Activated CD4-positive, alpha-beta T cell treated with anti-CD3 and anti-CD28 coated beads for 36 hours (primary cell): ENCODE measurements at regions not wholly inside any gene's neighbourhood (a gene's known extent, or its start where the extent isn't known, plus 50 kb on each side); places are given as distances from the start of the nearest gene placed in this dataset.
"Not testable (repeated sequence)": the region's sequence is repeated elsewhere in the genome, so short reads cannot be mapped to it uniquely, and the experiment has no call there.

Source experiments
- ATAC-seq: fragments of 200-7000 bp; cut with Tn5 transposase; one replicate; pipeline ENCODE4 v1.10.0; 2021; ENCODE audit warnings: mild to moderate bottlenecking, moderate library complexity
- CTCF ChIA-PET: fragments of 350-600 bp; sonication (Branson Sonifier 250); formaldehyde crosslinking; loops from one replicate; lab custom pipeline; 2021; ENCODE audit warnings: antibody characterized with exemption; lab: Charles Lee
- POLR2A ChIA-PET: fragments of 350-600 bp; sonication (Branson Sonifier 250); formaldehyde crosslinking; loops from one replicate; lab custom pipeline; 2021; ENCODE audit warnings: antibody characterized with exemption, inconsistent platforms; lab: Charles Lee
- DNase-seq: peaks from one replicate; pipeline ENCODE4 v3.0.0-alpha.2; 2020
- H3K27ac Mint-ChIP-seq: one replicate; pipeline ENCODE4 v1.8.0; 2021; ENCODE audit warnings: mixed read lengths
- H3K27me3 Mint-ChIP-seq: one replicate; pipeline ENCODE4 v1.8.0; 2021; ENCODE audit warnings: mixed read lengths
- H3K36me3 Mint-ChIP-seq: one replicate; pipeline ENCODE4 v1.8.0; 2021; ENCODE audit warnings: low read depth, mixed read lengths
- H3K4me1 Mint-ChIP-seq: one replicate; pipeline ENCODE4 v1.8.0; 2021; ENCODE audit warnings: mixed read lengths
- H3K4me3 Mint-ChIP-seq: one replicate; pipeline ENCODE4 v1.8.0; 2021; ENCODE audit warnings: mild to moderate bottlenecking, moderate library complexity, mixed read lengths
- H3K9me3 Mint-ChIP-seq: one replicate; pipeline ENCODE4 v1.8.0; 2021; ENCODE audit warnings: low read depth, mixed read lengths
- intact Hi-C, 2 experiments: fragments of 100-400 bp; cut with DNase I in 1 of 2; cut with micrococcal nuclease in 1 of 2; formaldehyde crosslinking; loops; one replicate each; pipeline versions ENCODE4 v1.14.2 to v1.15.1; 2022 to 2024; cut with DNase I, micrococcal nuclease

GRCh38 chr10:84876116-84876999 lies 548.0 kb downstream of the CCSER2 start:
- intact Hi-C loops: no loop called here
- no peaks in the 10 kb centered on the region for H3K4me1 Mint-ChIP-seq
- CTCF ChIA-PET: no interaction called here
- POLR2A ChIA-PET: no interaction called here
- H3K36me3 Mint-ChIP-seq: no peaks in the 10 kb centered on the region
- H3K27ac Mint-ChIP-seq: no peak overlapping the region
- no peak for DNase-seq
- H3K9me3 Mint-ChIP-seq: no peaks in the 10 kb centered on the region
- no peak overlapping the region for H3K4me3 Mint-ChIP-seq
- H3K27me3 Mint-ChIP-seq: no peaks in the 10 kb centered on the region
- no peak for ATAC-seq

- ChIA-PET POLR2A (no interaction called here), CTCF (no interaction called here)
- Mint-ChIP-seq H3K4me1 (no peaks in the 10 kb centered on the region), H3K36me3 (no peaks in the 10 kb centered on the region), H3K9me3 (no peaks in the 10 kb centered on the region), H3K27ac (no peak overlapping the region), H3K27me3 (no peaks in the 10 kb centered on the region), H3K4me3 (no peak overlapping the region)
- no peak for ATAC-seq
- DNase-seq: no peak
- intact Hi-C loops: no loop called here
These were observed 551.6 kb downstream of the CCSER2 start for GRCh38 chr10:84879991-84880390.

- ATAC-seq, H3K27me3 Mint-ChIP-seq, POLR2A ChIA-PET, H3K27ac Mint-ChIP-seq, H3K4me1 Mint-ChIP-seq, CTCF ChIA-PET, DNase-seq, H3K36me3 Mint-ChIP-seq, H3K4me3 Mint-ChIP-seq, intact Hi-C loops, H3K9me3 Mint-ChIP-seq: not testable (repeated sequence)
These were observed 553.3 kb downstream of the CCSER2 start for GRCh38 chr10:84881696-84882095.

GRCh38 chr10:84890706-84891105 lies 562.3 kb downstream of the CCSER2 start:
- ChIA-PET POLR2A (no interaction called here), CTCF (no interaction called here)
- Mint-ChIP-seq H3K27ac (no peak overlapping the region), H3K4me3 (no peak overlapping the region), H3K4me1 (no peaks in the 10 kb centered on the region), H3K27me3 (no peaks in the 10 kb centered on the region), H3K36me3 (no peaks in the 10 kb centered on the region), H3K9me3 (no peaks in the 10 kb centered on the region)
- intact Hi-C loops: no loop called here
- no peak for DNase-seq
- ATAC-seq: no peak

GRCh38 chr10:84891631-84892030 lies 563.2 kb downstream of the CCSER2 start:
- POLR2A ChIA-PET: no interaction called here
- Mint-ChIP-seq H3K4me3 (no peak overlapping the region), H3K27me3 (no peaks in the 10 kb centered on the region), H3K4me1 (no peaks in the 10 kb centered on the region), H3K9me3 (no peaks in the 10 kb centered on the region), H3K36me3 (no peaks in the 10 kb centered on the region), H3K27ac (no peak overlapping the region)
- no peak for DNase-seq
- CTCF ChIA-PET: no interaction called here
- intact Hi-C loops: no loop called here
- no peak for ATAC-seq

GRCh38 chr10:84895541-84895940 lies 567.2 kb downstream of the CCSER2 start:
- ATAC-seq (no peak), DNase-seq (no peak)
- Mint-ChIP-seq H3K9me3 (no peaks in the 10 kb centered on the region), H3K36me3 (no peaks in the 10 kb centered on the region), H3K4me3 (no peak overlapping the region), H3K27me3 (peaks cover 2% of the 10 kb centered on the region), H3K27ac (no peak overlapping the region), H3K4me1 (no peaks in the 10 kb centered on the region)
- ChIA-PET CTCF (no interaction called here), POLR2A (no interaction called here)
- intact Hi-C loops: no loop called here

GRCh38 chr10:84896909-84897308 lies 568.5 kb downstream of the CCSER2 start:
- H3K4me3 Mint-ChIP-seq: no peak overlapping the region
- intact Hi-C loops: no loop called here
- ChIA-PET CTCF (no interaction called here), POLR2A (no interaction called here)
- no peaks in the 10 kb centered on the region for H3K36me3 Mint-ChIP-seq
- no peak for ATAC-seq
- H3K4me1 Mint-ChIP-seq: no peaks in the 10 kb centered on the region
- no peak for DNase-seq
- H3K27ac Mint-ChIP-seq: no peak overlapping the region
- H3K27me3 Mint-ChIP-seq: peaks cover 2% of the 10 kb centered on the region
- H3K9me3 Mint-ChIP-seq: no peaks in the 10 kb centered on the region

- ATAC-seq (no peak), DNase-seq (no peak)
- no peak overlapping the region for H3K4me3 Mint-ChIP-seq
- intact Hi-C loops: no loop called here
- no peak overlapping the region for H3K27ac Mint-ChIP-seq
- POLR2A ChIA-PET: no interaction called here
- H3K9me3 Mint-ChIP-seq: no peaks in the 10 kb centered on the region
- H3K36me3 Mint-ChIP-seq: no peaks in the 10 kb centered on the region
- peaks cover 2% of the 10 kb centered on the region for H3K27me3 Mint-ChIP-seq
- CTCF ChIA-PET: interaction anchor here (0.6 kb wide), 1 partner anchor 40 kb away, joined by 3 read pairs; no protein-coding TSS in a partner anchor
- H3K4me1 Mint-ChIP-seq: no peaks in the 10 kb centered on the region
These were observed 570.9 kb downstream of the CCSER2 start for GRCh38 chr10:84899268-84899667.

GRCh38 chr10:84900141-84900540 lies 571.8 kb downstream of the CCSER2 start:
- H3K36me3 Mint-ChIP-seq: no peaks in the 10 kb centered on the region
- no peak overlapping the region for H3K4me3 Mint-ChIP-seq
- no peak overlapping the region for H3K27ac Mint-ChIP-seq
- POLR2A ChIA-PET: no interaction called here
- intact Hi-C loops: no loop called here
- CTCF ChIA-PET: no interaction called here
- peaks cover 2% of the 10 kb centered on the region for H3K27me3 Mint-ChIP-seq
- no peaks in the 10 kb centered on the region for H3K4me1 Mint-ChIP-seq
- ATAC-seq: no peak
- H3K9me3 Mint-ChIP-seq: no peaks in the 10 kb centered on the region
- DNase-seq: no peak

GRCh38 chr10:84901885-84902284 lies 573.5 kb downstream of the CCSER2 start:
- ATAC-seq (no peak), DNase-seq (no peak)
- ChIA-PET POLR2A (no interaction called here), CTCF (no interaction called here)
- no peak overlapping the region for H3K27ac Mint-ChIP-seq
- H3K27me3 Mint-ChIP-seq: peaks cover 2% of the 10 kb centered on the region
- intact Hi-C loops: no loop called here
- H3K4me1 Mint-ChIP-seq: no peaks in the 10 kb centered on the region
- no peaks in the 10 kb centered on the region for H3K9me3 Mint-ChIP-seq
- no peaks in the 10 kb centered on the region for H3K36me3 Mint-ChIP-seq
- no peak overlapping the region for H3K4me3 Mint-ChIP-seq

GRCh38 chr10:84902553-84902952 lies 574.2 kb downstream of the CCSER2 start:
- Mint-ChIP-seq H3K4me3 (no peak overlapping the region), H3K27ac (no peak overlapping the region), H3K9me3 (no peaks in the 10 kb centered on the region), H3K4me1 (no peaks in the 10 kb centered on the region), H3K36me3 (no peaks in the 10 kb centered on the region), H3K27me3 (peaks cover 2% of the 10 kb centered on the region)
- ATAC-seq (no peak), DNase-seq (no peak)
- intact Hi-C loops: no loop called here
- CTCF ChIA-PET: interaction anchor here (0.6 kb wide), 1 partner anchor 638 kb away, joined by 3 read pairs; no protein-coding TSS in a partner anchor
- POLR2A ChIA-PET: no interaction called here

GRCh38 chr10:84903320-84903719 lies 574.9 kb downstream of the CCSER2 start:
- H3K9me3 Mint-ChIP-seq: no peaks in the 10 kb centered on the region
- DNase-seq: no peak
- no peaks in the 10 kb centered on the region for H3K36me3 Mint-ChIP-seq
- no peak overlapping the region for H3K27ac Mint-ChIP-seq
- no peak overlapping the region for H3K4me3 Mint-ChIP-seq
- ChIA-PET CTCF (no interaction called here), POLR2A (no interaction called here)
- H3K27me3 Mint-ChIP-seq: no peaks in the 10 kb centered on the region
- no peak for ATAC-seq
- intact Hi-C loops: no loop called here
- no peaks in the 10 kb centered on the region for H3K4me1 Mint-ChIP-seq
